ENCODE measurements at regions not wholly inside any gene's neighbourhood (a gene's known extent, or its start where the extent isn't known, plus 50 kb on each side); places are given as distances from the start of the nearest gene placed in this dataset.

- no peak overlapping the region for H3K4me2 ChIP-seq
- H3K9ac ChIP-seq: no peak overlapping the region
- no peaks in the 10 kb centered on the region for H4K20me1 ChIP-seq
- no peak overlapping the region for H3K4me3 ChIP-seq
- H3K36me3 ChIP-seq: no peaks in the 10 kb centered on the region
- H3K27me3 ChIP-seq: no peaks in the 10 kb centered on the region
- H3K9me3 ChIP-seq: no peaks in the 10 kb centered on the region
- no peak for TF ChIP-seq Cebpa-rat (IDR thresholded peaks at IDR 0.05)
- no peak overlapping the region for H3K27ac ChIP-seq
- H3K4me1 ChIP-seq: no peaks in the 10 kb centered on the region
Measured at GRCh38 chr3:124383846-124384466, 346.3 kb upstream of the UMPS start.

GRCh38 chr3:124384527-124384926, 345.7 kb upstream of the UMPS start:
- no peaks in the 10 kb centered on the region for H3K4me1 ChIP-seq
- no peak overlapping the region for H3K4me3 ChIP-seq
- TF ChIP-seq Cebpa-rat (IDR thresholded peaks at IDR 0.05): no peak
- H4K20me1 ChIP-seq: no peaks in the 10 kb centered on the region
- H3K36me3 ChIP-seq: no peaks in the 10 kb centered on the region
- no peaks in the 10 kb centered on the region for H3K9me3 ChIP-seq
- no peak overlapping the region for H3K9ac ChIP-seq
- no peak overlapping the region for H3K4me2 ChIP-seq
- H3K27me3 ChIP-seq: no peaks in the 10 kb centered on the region
- H3K27ac ChIP-seq: no peak overlapping the region

DNA sequence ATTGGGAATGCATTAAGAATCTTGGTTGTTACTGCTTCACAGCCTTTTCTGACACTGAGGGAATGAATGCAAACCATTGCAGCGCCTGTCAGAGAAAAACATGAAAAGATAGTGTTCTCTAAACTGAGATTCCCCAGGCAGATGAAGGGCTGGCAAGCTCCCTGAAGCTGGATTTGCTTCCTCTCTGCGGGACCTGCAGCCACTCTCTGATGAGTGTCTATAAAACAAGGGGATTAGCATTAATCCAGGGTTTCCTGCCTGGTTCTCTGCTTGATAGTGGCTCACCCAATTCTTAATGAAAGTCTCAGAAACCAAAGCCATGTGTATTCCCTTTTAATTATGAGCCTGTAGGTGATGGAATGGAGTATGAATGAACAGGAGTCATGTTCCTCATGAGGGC, 344.3 kb upstream of the UMPS start:
- TF ChIP-seq Cebpa-rat (IDR thresholded peaks at IDR 0.05): no peak
- Histone ChIP-seq H3K4me3 (no peak overlapping the region), H3K4me1 (peaks cover 8% of the 10 kb centered on the region; the same call in 1 of the 2 replicates), H4K20me1 (no peaks in the 10 kb centered on the region), H3K9me3 (no peaks in the 10 kb centered on the region), H3K36me3 (no peaks in the 10 kb centered on the region), H3K27me3 (no peaks in the 10 kb centered on the region), H3K27ac (no peak overlapping the region), H3K4me2 (no peak overlapping the region), H3K9ac (no peak overlapping the region)

- no peak for TF ChIP-seq Cebpa-rat (IDR thresholded peaks at IDR 0.05)
- no peak overlapping the region for H3K4me2 ChIP-seq
- no peaks in the 10 kb centered on the region for H4K20me1 ChIP-seq
- H3K4me1 ChIP-seq: peaks cover 8% of the 10 kb centered on the region; the same call in 1 of the 2 replicates
- no peak overlapping the region for H3K4me3 ChIP-seq
- H3K27ac ChIP-seq: no peak overlapping the region
- H3K9ac ChIP-seq: no peak overlapping the region
- no peaks in the 10 kb centered on the region for H3K9me3 ChIP-seq
- H3K27me3 ChIP-seq: no peaks in the 10 kb centered on the region
- H3K36me3 ChIP-seq: no peaks in the 10 kb centered on the region
Measured at GRCh38 chr3:124386996-124387595, 343.2 kb upstream of the UMPS start.

GRCh38 chr3:124391774-124392173, 338.5 kb upstream of the UMPS start:
- no peak for TF ChIP-seq Cebpa-rat (IDR thresholded peaks at IDR 0.05)
- Histone ChIP-seq H3K4me3 (no peak overlapping the region), H3K4me2 (no peak overlapping the region), H3K36me3 (peaks cover 13% of the 10 kb centered on the region), H3K9ac (no peak overlapping the region), H3K9me3 (no peaks in the 10 kb centered on the region), H4K20me1 (no peaks in the 10 kb centered on the region), H3K4me1 (peaks cover 8% of the 10 kb centered on the region; the same call in 1 of the 2 replicates), H3K27me3 (no peaks in the 10 kb centered on the region), H3K27ac (no peak overlapping the region)

- Histone ChIP-seq H3K4me3 (no peak overlapping the region), H3K4me2 (no peak overlapping the region), H4K20me1 (no peaks in the 10 kb centered on the region), H3K27me3 (no peaks in the 10 kb centered on the region), H3K36me3 (peaks cover 25% of the 10 kb centered on the region), H3K27ac (no peak overlapping the region), H3K9ac (no peak overlapping the region), H3K4me1 (peaks cover 8% of the 10 kb centered on the region; the same call in 1 of the 2 replicates), H3K9me3 (no peaks in the 10 kb centered on the region)
- no peak for TF ChIP-seq Cebpa-rat (IDR thresholded peaks at IDR 0.05)
Measured at GRCh38 chr3:124393340-124393739, 336.9 kb upstream of the UMPS start.

DNA sequence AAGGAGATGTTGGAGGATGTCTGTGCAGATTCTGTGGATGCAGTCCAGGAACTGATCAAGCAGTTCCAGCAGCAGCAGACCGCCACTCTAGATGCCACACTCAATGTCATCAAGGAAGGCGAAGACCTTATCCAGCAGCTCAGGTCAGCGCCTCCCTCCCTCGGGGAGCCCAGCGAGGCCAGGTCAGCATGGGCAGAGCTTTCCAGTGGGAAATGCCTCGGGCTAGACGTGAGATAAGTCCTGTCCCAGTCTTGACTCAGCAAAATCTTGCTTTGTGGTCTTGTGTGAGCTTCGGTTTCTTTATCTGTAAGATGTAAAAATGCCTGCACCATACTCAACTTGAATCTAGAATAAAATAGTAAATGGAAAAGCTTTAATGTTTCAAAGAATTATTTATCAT, 335.1 kb upstream of the UMPS start:
- Histone ChIP-seq H3K4me2 (no peak overlapping the region), H3K9me3 (no peaks in the 10 kb centered on the region), H3K4me1 (peaks cover 8% of the 10 kb centered on the region; the same call in 1 of the 2 replicates), H3K9ac (no peak overlapping the region), H3K27me3 (no peaks in the 10 kb centered on the region), H3K36me3 (peaks cover 40% of the 10 kb centered on the region), H4K20me1 (no peaks in the 10 kb centered on the region), H3K4me3 (no peak overlapping the region), H3K27ac (no peak overlapping the region)
- TF ChIP-seq Cebpa-rat (IDR thresholded peaks at IDR 0.05): no peak

GRCh38 chr3:124395584-124396338, 334.5 kb upstream of the UMPS start:
- Histone ChIP-seq H3K27me3 (no peaks in the 10 kb centered on the region), H3K4me3 (no peak overlapping the region), H4K20me1 (no peaks in the 10 kb centered on the region), H3K9ac (no peak overlapping the region), H3K4me1 (peaks cover 2% of the 10 kb centered on the region; the same call in 1 of the 2 replicates), H3K27ac (no peak overlapping the region), H3K4me2 (no peak overlapping the region), H3K9me3 (no peaks in the 10 kb centered on the region), H3K36me3 (peaks cover 40% of the 10 kb centered on the region)
- TF ChIP-seq Cebpa-rat (IDR thresholded peaks at IDR 0.05): no peak

DNA sequence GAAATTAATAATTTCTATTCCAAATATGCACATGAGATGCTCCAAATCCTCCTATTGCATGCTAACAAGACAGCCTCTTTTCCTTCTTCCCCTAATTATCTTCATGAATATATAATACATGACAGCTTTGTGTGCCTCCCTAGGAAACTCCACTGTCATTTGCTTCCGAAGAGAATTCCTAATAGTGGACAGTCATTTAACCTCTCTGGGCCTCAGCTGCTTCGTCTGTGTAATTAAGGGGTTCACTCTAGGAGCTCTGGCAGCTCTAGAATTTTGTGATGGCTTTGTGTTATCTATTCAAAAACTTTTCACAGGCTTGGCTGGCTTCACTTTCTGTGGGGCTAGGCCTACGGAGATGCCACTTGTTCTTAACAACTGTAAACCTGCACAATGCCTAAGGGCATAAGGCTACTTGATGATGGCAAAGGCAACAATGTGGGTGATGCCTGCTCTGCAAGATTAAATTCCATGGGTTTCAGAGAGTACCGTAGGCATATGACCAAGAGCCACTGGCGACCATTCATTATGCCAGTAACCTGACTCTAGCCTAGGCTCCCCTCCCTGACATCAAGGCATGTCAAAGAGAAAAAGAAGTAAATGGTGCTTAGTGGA, 333.8 kb upstream of the UMPS start:
- Histone ChIP-seq H3K27me3 (no peaks in the 10 kb centered on the region), H3K36me3 (peaks cover 43% of the 10 kb centered on the region), H3K9ac (no peak overlapping the region), H3K9me3 (no peaks in the 10 kb centered on the region), H3K27ac (no peak overlapping the region), H3K4me2 (no peak overlapping the region), H3K4me1 (no peaks in the 10 kb centered on the region), H4K20me1 (no peaks in the 10 kb centered on the region), H3K4me3 (no peak overlapping the region)
- no peak for TF ChIP-seq Cebpa-rat (IDR thresholded peaks at IDR 0.05)

- no peak for TF ChIP-seq Cebpa-rat (IDR thresholded peaks at IDR 0.05)
- H3K36me3 ChIP-seq: peaks cover 49% of the 10 kb centered on the region
- H3K9me3 ChIP-seq: no peaks in the 10 kb centered on the region
- no peak overlapping the region for H3K4me2 ChIP-seq
- no peak overlapping the region for H3K4me3 ChIP-seq
- no peak overlapping the region for H3K9ac ChIP-seq
- H3K27ac ChIP-seq: no peak overlapping the region
- no peaks in the 10 kb centered on the region for H3K27me3 ChIP-seq
- H3K4me1 ChIP-seq: no peaks in the 10 kb centered on the region
- no peaks in the 10 kb centered on the region for H4K20me1 ChIP-seq
Measured at GRCh38 chr3:124397088-124397487, 333.2 kb upstream of the UMPS start.

Measured in BLaER1 (cell line).